Pancreas (tissue), 10 donors: ENCODE measurements at regions not wholly inside any gene's neighbourhood (a gene's known extent, or its start where the extent isn't known, plus 50 kb on each side); places are given as distances from the start of the nearest gene placed in this dataset.
A peak's percentile ranks its signal among the peaks of the same experiment; 100 is the strongest.

Experiments used
- ATAC-seq, 4 donors: fragments of 200-7000 bp; cut with Tn5 transposase; one replicate each; pipeline versions ENCODE4 v1.8.0 to v1.9.1; 2020; ENCODE audit warnings: mild to moderate bottlenecking in 4 of 4, moderate library complexity in 4 of 4
- DNase-seq, 6 donors: peaks; one replicate each; pipeline ENCODE4 v3.0.0-alpha.2; 2020
- FAIRE-seq: peaks from 2 replicates; lab custom pipeline; 2012; peaks lifted over from hg19 to GRCh38; lab: Jason Lieb, UNC
- H3K27ac ChIP-seq, 4 donors: fragments of 200-600 bp; sonication (generic); 1 replicate in 3 of 4; 2 replicates in 1 of 4; pipeline versions ENCODE4 v1.5.0 to v1.8.0; 2020
- H3K27me3 ChIP-seq, 4 donors: fragments of 200-600 bp; one replicate each; pipeline ENCODE4 v1.8.0; 2021
- H3K36me3 ChIP-seq, 3 donors: fragments of 200-600 bp; sonication (generic) in 1 of 3; one replicate each; pipeline versions ENCODE4 v1.5.0 to v1.8.0; 2020 to 2021
- H3K4me1 ChIP-seq, 3 donors: fragments of 200-600 bp; one replicate each; pipeline ENCODE4 v1.8.0; 2021
- H3K4me3 ChIP-seq, 4 donors: fragments of 200-600 bp; sonication (generic) in 2 of 4; one replicate each; pipeline versions ENCODE4 v1.5.0 to v1.8.0; 2020 to 2021
- H3K9me3 ChIP-seq, 4 donors: fragments of 200-600 bp; one replicate each; pipeline ENCODE4 v1.8.0; 2021
- WGBS, 2 donors: extraction: QIAGEN DNeasy Blood & Tissue Kit; methylation state at CpG; one replicate each; pipeline ENCODE4 v1.1.7; 2013; 5-methylcytosine and 5-hydroxymethylcytosine counted together
- intact Hi-C, 3 donors: fragments of 100-400 bp; cut with DNase I; formaldehyde crosslinking; loops; one replicate each; pipeline versions ENCODE4 v1.11.1 to v1.14.2; 2022
- TF ChIP-seq, protein P1 (sequence below), 4 donors: fragments of 200-600 bp; sonication (generic) in 3 of 4; IDR thresholded peaks; one replicate each; pipeline versions ENCODE4 v1.5.0 to v1.8.0; 2021; ENCODE audit warnings: antibody characterized with exemption in 4 of 4
- donor health status: healthy with polysubstance abuse.
- donor health status: DM: no; HTN: no; CAD: no; lungs with moderate emphysema.
- donor health status: DM: no; HTN: no; CAD: no.
- donor health status: control.
- donor health status: control.
- donor health status: Bipolar disorder and iron deficiency.
- donor health status: DM: yes; HTN: yes; CAD: no.
- donor health status: DM: no; HTN: no; CAD: no.
- donor health status: DM: no; HTN: no; CAD: no.
- donor health status: DM: yes; HTN: yes; CAD: no.

DNA sequence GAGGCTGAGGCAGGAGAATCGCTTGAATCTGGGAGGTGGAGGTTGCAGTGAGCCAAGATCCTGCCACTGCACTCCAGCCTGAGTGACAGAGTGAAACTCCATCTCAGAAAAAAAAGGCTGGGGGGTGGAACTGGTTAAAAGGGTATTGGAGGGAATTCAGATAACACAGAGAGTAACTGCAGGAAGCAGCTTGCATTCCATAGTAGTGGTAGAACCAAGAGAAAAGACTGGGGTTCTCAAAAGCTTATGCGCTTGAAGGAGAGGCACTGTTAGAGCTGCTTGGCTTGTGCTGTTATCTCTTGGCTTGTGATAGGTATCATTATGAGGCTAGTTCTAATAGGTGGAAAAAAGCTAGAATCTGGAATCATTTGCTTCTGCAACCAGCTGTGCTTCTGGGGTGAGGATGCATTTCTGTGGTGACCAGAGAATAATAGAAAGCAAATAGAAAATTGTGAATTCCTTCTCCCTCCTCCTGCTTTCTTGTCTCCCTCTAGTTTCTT lies 91.2 kb upstream of the ELOVL6 start:
- Histone ChIP-seq H3K4me3 (no peak overlapping the region), H3K27me3 (no peaks in the 10 kb centered on the region), H3K36me3 (no peaks in the 10 kb centered on the region), H3K9me3 (no peaks in the 10 kb centered on the region), H3K27ac (no peak overlapping the region), H3K4me1 (no peaks in the 10 kb centered on the region)
- DNase-seq (no peak), FAIRE-seq (no peak), ATAC-seq (no peak)
- intact Hi-C loops: no loop called here
- WGBS, 2 donors: 89% methylated on average over 2 of the region's 2 CpGs
- TF ChIP-seq, protein P1, sequence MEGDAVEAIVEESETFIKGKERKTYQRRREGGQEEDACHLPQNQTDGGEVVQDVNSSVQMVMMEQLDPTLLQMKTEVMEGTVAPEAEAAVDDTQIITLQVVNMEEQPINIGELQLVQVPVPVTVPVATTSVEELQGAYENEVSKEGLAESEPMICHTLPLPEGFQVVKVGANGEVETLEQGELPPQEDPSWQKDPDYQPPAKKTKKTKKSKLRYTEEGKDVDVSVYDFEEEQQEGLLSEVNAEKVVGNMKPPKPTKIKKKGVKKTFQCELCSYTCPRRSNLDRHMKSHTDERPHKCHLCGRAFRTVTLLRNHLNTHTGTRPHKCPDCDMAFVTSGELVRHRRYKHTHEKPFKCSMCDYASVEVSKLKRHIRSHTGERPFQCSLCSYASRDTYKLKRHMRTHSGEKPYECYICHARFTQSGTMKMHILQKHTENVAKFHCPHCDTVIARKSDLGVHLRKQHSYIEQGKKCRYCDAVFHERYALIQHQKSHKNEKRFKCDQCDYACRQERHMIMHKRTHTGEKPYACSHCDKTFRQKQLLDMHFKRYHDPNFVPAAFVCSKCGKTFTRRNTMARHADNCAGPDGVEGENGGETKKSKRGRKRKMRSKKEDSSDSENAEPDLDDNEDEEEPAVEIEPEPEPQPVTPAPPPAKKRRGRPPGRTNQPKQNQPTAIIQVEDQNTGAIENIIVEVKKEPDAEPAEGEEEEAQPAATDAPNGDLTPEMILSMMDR (IDR thresholded peaks at IDR 0.05): no peak

DNA sequence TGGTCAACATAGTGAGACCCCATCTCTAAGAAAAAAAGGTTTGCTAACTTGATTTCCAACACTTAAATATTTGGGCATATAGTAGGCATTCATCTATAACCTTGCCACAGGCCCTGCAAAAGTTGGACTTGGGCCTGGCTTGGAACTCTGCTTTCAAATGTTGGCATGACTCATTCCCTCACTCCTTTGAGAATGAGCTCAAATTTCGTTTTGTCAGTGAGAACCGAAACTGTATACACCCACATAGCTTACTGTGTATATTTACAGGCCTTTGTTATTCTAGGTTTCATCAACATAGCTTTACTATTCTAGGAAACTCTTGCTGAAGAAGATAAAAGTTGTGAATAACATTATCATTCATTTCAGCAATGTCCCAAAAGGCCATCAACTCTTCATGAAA lies 88.7 kb upstream of the ELOVL6 start:
- Histone ChIP-seq H3K9me3 (no peaks in the 10 kb centered on the region), H3K27ac (no peak overlapping the region), H3K4me1 (no peaks in the 10 kb centered on the region), H3K4me3 (no peak overlapping the region), H3K36me3 (no peaks in the 10 kb centered on the region), H3K27me3 (no peaks in the 10 kb centered on the region)
- ATAC-seq (peak in 1 of 4 donors; percentile 40), DNase-seq (no peak), FAIRE-seq (no peak)
- intact Hi-C loops: no loop called here
- WGBS, 2 donors: 39 to 68% methylated on average over 2 of the region's 2 CpGs
- TF ChIP-seq, protein P1 (IDR thresholded peaks at IDR 0.05): no peak

DNA sequence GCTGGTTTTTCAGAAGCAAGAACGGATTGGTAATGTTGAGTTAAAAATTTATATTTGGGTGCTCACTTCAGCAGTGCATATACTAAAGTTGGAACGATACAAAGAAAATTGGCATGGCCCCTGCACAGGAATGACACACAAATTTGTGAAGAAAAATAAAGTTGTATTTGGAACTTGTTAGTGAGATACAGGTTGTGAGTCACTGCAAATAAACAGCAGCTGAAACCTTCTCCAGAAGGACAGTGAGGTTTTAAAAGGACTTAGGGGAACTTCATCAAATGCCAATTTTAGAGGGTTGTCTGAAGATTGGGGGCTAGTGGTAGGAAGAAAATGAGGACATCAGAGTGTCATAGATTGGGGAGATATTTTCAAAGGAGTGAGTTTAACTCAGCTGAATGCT lies 79.7 kb upstream of the ELOVL6 start:
- Histone ChIP-seq H3K4me1 (no peaks in the 10 kb centered on the region), H3K9me3 (no peaks in the 10 kb centered on the region), H3K4me3 (no peak overlapping the region), H3K27me3 (no peaks in the 10 kb centered on the region), H3K36me3 (no peaks in the 10 kb centered on the region), H3K27ac (no peak overlapping the region)
- 56 to 66% methylated on average over 2 of the region's 2 CpGs for WGBS, 2 donors
- ATAC-seq: no peak
- no peak for FAIRE-seq
- TF ChIP-seq, protein P1 (IDR thresholded peaks at IDR 0.05): no peak
- intact Hi-C loops: no loop called here
- no peak for DNase-seq

DNA sequence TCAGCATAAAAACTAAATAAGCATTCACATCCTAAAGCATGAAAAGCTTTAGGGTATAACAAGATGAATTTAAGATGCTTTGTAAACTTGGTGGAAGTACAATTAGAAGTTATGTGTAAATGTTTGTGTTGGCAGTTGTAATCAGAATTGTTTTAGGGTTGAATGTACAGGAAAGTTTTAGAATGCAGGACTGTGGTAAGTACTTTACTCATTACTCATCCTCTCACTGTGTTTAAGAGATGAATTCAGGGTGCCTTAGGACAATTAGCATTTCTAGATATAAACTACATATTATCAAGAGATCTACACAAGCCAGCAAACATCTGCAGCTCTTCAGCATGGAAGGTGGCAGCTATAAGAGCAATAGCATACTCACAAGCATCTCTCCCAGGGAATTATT lies 77.5 kb upstream of the ELOVL6 start:
- H3K9me3 ChIP-seq: no peaks in the 10 kb centered on the region
- DNase-seq: no peak
- H3K36me3 ChIP-seq: no peaks in the 10 kb centered on the region
- no peak overlapping the region for H3K4me3 ChIP-seq
- H3K27ac ChIP-seq: no peak overlapping the region
- no peak for FAIRE-seq
- no peak for ATAC-seq
- no peaks in the 10 kb centered on the region for H3K27me3 ChIP-seq
- H3K4me1 ChIP-seq: no peaks in the 10 kb centered on the region
- TF ChIP-seq, protein P1 (IDR thresholded peaks at IDR 0.05): no peak
- intact Hi-C loops: no loop called here

DNA sequence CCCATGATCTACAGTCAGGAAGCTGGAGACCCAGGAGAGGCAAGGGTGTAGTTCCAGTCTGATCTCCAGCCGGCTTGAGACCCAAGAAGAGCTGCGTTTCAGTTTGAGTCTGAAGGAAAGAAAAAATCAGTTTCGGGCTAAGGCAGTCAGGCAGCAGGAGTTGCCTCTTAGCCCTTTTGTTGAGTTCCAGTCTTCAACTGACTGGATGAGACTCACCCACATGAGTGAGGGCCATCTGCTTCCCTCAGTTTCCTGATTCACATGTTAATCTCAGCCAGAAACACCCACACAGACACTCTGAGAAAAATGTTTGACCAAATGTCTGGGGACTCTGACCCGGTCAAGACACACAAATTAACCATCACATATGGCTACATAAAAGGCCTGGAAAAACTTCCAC lies 73.6 kb upstream of the ELOVL6 start:
- FAIRE-seq: no peak
- Histone ChIP-seq H3K36me3 (no peaks in the 10 kb centered on the region), H3K4me3 (no peak overlapping the region), H3K27me3 (no peaks in the 10 kb centered on the region), H3K4me1 (no peaks in the 10 kb centered on the region), H3K9me3 (no peaks in the 10 kb centered on the region), H3K27ac (no peak overlapping the region)
- DNase-seq: no peak
- no peak for ATAC-seq
- intact Hi-C loops: no loop called here
- TF ChIP-seq, protein P1 (IDR thresholded peaks at IDR 0.05): no peak
- 69% methylated on average over 4 of the region's 4 CpGs for WGBS, 2 donors
